ENCODE measurements at regions not wholly inside any gene's neighbourhood (a gene's known extent, or its start where the extent isn't known, plus 50 kb on each side); places are given as distances from the start of the nearest gene placed in this dataset.
"Not testable (repeated sequence)": the region's sequence is repeated elsewhere in the genome, so short reads cannot be mapped to it uniquely, and the experiment has no call there.

DNA sequence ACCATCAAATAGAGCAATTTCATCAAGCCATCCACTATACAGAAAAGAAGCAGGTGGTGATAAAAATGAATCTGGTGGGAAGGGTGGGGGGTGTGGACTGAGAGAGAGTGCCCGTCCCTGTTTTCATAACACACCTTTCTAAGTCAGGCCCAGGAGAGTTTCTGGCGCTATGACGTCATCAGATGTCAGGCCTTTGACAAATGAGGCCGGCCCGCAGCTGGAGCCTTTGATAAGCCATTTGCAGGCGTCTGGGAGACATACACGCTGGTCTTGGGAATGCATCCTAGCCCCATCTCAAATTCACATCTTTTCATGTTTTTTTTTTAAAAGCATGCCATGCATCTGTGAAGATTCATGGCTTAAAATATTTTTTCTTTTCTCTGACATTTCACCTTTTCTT is 404.5 kb downstream of the BCOR start (continued):
- TF ChIP-seq, protein P1, sequence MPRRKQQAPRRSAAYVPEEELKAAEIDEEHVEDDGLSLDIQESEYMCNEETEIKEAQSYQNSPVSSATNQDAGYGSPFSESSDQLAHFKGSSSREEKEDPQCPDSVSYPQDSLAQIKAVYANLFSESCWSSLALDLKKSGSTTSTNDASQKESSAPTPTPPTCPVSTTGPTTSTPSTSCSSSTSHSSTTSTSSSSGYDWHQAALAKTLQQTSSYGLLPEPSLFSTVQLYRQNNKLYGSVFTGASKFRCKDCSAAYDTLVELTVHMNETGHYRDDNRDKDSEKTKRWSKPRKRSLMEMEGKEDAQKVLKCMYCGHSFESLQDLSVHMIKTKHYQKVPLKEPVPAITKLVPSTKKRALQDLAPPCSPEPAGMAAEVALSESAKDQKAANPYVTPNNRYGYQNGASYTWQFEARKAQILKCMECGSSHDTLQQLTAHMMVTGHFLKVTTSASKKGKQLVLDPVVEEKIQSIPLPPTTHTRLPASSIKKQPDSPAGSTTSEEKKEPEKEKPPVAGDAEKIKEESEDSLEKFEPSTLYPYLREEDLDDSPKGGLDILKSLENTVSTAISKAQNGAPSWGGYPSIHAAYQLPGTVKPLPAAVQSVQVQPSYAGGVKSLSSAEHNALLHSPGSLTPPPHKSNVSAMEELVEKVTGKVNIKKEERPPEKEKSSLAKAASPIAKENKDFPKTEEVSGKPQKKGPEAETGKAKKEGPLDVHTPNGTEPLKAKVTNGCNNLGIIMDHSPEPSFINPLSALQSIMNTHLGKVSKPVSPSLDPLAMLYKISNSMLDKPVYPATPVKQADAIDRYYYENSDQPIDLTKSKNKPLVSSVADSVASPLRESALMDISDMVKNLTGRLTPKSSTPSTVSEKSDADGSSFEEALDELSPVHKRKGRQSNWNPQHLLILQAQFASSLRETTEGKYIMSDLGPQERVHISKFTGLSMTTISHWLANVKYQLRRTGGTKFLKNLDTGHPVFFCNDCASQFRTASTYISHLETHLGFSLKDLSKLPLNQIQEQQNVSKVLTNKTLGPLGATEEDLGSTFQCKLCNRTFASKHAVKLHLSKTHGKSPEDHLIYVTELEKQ (tag by site-specific recombination; IDR thresholded peaks at IDR 0.05; ENCODE audit: borderline replicate concordance), result 0 out of 2 replicates have a peak, but pooled peaks have one; percentile 20
- peak; percentile 54; the same call in 1 of the 2 replicates for TF ChIP-seq MEIS1 (CRISPR knock-in tag; IDR thresholded peaks at IDR 0.05; ENCODE audit: borderline replicate concordance)

DNA sequence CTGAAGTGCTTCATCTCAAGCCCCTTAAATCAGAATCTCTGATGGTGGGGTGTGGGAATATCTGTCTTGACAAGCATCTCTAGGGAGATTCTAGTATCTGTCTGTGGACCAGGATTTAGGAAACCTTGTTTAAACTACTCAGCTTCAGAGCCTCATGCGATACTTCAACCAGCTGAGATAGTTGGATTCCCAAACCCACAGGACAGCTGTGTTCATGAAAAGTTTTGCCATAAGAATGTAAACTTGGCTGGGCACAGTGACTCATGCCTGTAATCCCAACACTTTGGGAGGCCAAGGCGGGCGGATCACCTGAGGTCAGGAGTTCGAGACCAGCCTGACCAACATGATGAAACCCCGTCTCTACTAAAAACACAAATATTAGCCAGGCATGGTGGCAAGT is 395.1 kb downstream of the BCOR start:
- H3K9me3 ChIP-seq (ENCODE audit: control insufficient read depth, insufficient read depth, low read depth, low read length); H3K4me3 ChIP-seq (ENCODE audit: low read depth, low read length); H3K27ac ChIP-seq (ENCODE audit: extremely low read depth, low read depth, low read length); H3K4me1 ChIP-seq (ENCODE audit: control insufficient read depth, insufficient read depth, low read length); H3K36me3 ChIP-seq (ENCODE audit: control insufficient read depth in 2 of 2, insufficient read depth in 1 of 2, low read length in 2 of 2); POLR2A ChIA-PET: not testable (repeated sequence)
- CTCF ChIA-PET, result interaction anchor here (0.6 to 1.0 kb wide), 2 partner anchors 95 to 1391 kb away, joined by 3 to 4 read pairs; no protein-coding TSS in a partner anchor

DNA sequence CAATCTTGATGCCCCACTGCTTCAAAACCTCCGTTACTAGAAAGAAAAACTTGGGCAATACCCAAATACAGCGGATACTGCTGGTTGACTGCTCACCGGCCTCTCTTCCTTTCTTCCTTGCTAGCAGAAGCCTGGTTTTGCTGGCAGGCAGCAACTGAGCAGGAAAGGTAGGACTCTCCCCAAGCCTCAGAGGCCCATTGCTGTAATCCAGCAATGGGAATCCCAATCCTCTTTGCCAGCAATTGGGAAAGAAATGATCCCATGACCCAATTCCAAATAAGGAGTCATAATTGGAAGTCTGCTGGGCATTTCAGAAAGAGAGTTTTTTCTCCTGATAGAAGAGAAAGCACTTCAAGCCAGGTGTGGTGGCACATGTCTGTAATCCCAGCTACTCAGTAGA is 394.5 kb downstream of the BCOR start:
- no peak overlapping the region for H3K27ac ChIP-seq (ENCODE audit: extremely low read depth, low read depth, low read length)
- ChIA-PET POLR2A (interaction anchor here (0.6 kb wide), 1 partner anchor 442 kb away, joined by 3 read pairs; no protein-coding TSS in a partner anchor), CTCF (interaction anchor here (0.6 to 1.0 kb wide), 3 partner anchors 95 to 949 kb away, joined by 3 to 4 read pairs (median 3); no protein-coding TSS in a partner anchor)
- H3K36me3 ChIP-seq (ENCODE audit: control insufficient read depth in 2 of 2, insufficient read depth in 1 of 2, low read length in 2 of 2), result no peaks in the 10 kb centered on the region
- no peaks in the 10 kb centered on the region for H3K4me1 ChIP-seq (ENCODE audit: control insufficient read depth, insufficient read depth, low read length)
- H3K4me3 ChIP-seq (ENCODE audit: low read depth, low read length), result no peak overlapping the region
- no peak for TF ChIP-seq ZNF133 (tag by site-specific recombination; IDR thresholded peaks at IDR 0.05)
- TF ChIP-seq ZFP41 (tag by site-specific recombination; IDR thresholded peaks at IDR 0.05; ENCODE audit: borderline replicate concordance), result no peak
- TF ChIP-seq, protein P2, sequence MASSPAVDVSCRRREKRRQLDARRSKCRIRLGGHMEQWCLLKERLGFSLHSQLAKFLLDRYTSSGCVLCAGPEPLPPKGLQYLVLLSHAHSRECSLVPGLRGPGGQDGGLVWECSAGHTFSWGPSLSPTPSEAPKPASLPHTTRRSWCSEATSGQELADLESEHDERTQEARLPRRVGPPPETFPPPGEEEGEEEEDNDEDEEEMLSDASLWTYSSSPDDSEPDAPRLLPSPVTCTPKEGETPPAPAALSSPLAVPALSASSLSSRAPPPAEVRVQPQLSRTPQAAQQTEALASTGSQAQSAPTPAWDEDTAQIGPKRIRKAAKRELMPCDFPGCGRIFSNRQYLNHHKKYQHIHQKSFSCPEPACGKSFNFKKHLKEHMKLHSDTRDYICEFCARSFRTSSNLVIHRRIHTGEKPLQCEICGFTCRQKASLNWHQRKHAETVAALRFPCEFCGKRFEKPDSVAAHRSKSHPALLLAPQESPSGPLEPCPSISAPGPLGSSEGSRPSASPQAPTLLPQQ (tag by site-specific recombination; IDR thresholded peaks at IDR 0.05), result no peak
- no peak for TF ChIP-seq ZNF837 (tag by site-specific recombination; IDR thresholded peaks at IDR 0.05)
- TF ChIP-seq ZNF391 (tag by site-specific recombination; IDR thresholded peaks at IDR 0.05; ENCODE audit: borderline replicate concordance, low read depth), result no peak
- no peak for TF ChIP-seq ZNF394 (tag by site-specific recombination; IDR thresholded peaks at IDR 0.05; ENCODE audit: borderline replicate concordance)
- TF ChIP-seq ZNF626 (tag by site-specific recombination; IDR thresholded peaks at IDR 0.05), result no peak
- no peak for TF ChIP-seq ZNF426 (tag by site-specific recombination; IDR thresholded peaks at IDR 0.05)
- no peak for TF ChIP-seq ZNF654 (tag by site-specific recombination; IDR thresholded peaks at IDR 0.05; ENCODE audit: low read depth)
- TF ChIP-seq SP7 (tag by site-specific recombination; IDR thresholded peaks at IDR 0.05), result no peak
- TF ChIP-seq SETDB1 (IDR thresholded peaks at IDR 0.05; ENCODE audit: insufficient read length, low read length), result no peak
- TF ChIP-seq GFI1B (tag by site-specific recombination; IDR thresholded peaks at IDR 0.05), result no peak
- no peak for TF ChIP-seq ZNF184 (tag by site-specific recombination; IDR thresholded peaks at IDR 0.05)
- TF ChIP-seq ZFP69B (tag by site-specific recombination; IDR thresholded peaks at IDR 0.05), result no peak
- TF ChIP-seq GLIS1 (tag by site-specific recombination; IDR thresholded peaks at IDR 0.05), result no peak
- no peak for TF ChIP-seq ZNF354C (tag by site-specific recombination; IDR thresholded peaks at IDR 0.05; ENCODE audit: borderline replicate concordance, low read depth)
- no peak for TF ChIP-seq KLF16 (tag by site-specific recombination; IDR thresholded peaks at IDR 0.05)
- TF ChIP-seq, protein P3, sequence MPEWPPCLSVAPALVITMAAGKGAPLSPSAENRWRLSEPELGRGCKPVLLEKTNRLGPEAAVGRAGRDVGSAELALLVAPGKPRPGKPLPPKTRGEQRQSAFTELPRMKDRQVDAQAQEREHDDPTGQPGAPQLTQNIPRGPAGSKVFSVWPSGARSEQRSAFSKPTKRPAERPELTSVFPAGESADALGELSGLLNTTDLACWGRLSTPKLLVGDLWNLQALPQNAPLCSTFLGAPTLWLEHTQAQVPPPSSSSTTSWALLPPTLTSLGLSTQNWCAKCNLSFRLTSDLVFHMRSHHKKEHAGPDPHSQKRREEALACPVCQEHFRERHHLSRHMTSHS (tag by site-specific recombination; IDR thresholded peaks at IDR 0.05), result no peak
- no peak for TF ChIP-seq HOXA7 (CRISPR knock-in tag; IDR thresholded peaks at IDR 0.05; ENCODE audit: borderline replicate concordance)
- no peaks in the 10 kb centered on the region for H3K9me3 ChIP-seq (ENCODE audit: control insufficient read depth, insufficient read depth, low read depth, low read length)

All from HEK293 (cell line).